HEK293T (cell line): ENCODE measurements at regions not wholly inside any gene's neighbourhood (a gene's known extent, or its start where the extent isn't known, plus 50 kb on each side); places are given as distances from the start of the nearest gene placed in this dataset.

ENCODE experiments used
- ARNT ChIP-seq: fragments of 450-650 bp; IDR thresholded peaks from 2 replicates; pipeline ENCODE4 v1.6.1; 2017; ENCODE audit warnings: mild to moderate bottlenecking
- BHLHE40 ChIP-seq: fragments of 450-650 bp; IDR thresholded peaks from 2 replicates; pipeline ENCODE4 v1.6.1; 2016; ENCODE audit warnings: mild to moderate bottlenecking, moderate library complexity, borderline replicate concordance

- no peak for TF ChIP-seq BHLHE40
- no peak for TF ChIP-seq ARNT
These were observed 641.1 kb downstream of the DHX35 start for GRCh38 chr20:39603219-39603618.
